Neural cell (in vitro differentiated cells): ENCODE measurements at regions not wholly inside any gene's neighbourhood (a gene's known extent, or its start where the extent isn't known, plus 50 kb on each side); places are given as distances from the start of the nearest gene placed in this dataset.

Experiments used
- H2AFZ ChIP-seq: fragments of 200-600, 300-800 bp; sonication (generic), shearing (Covaris generic); 2 replicates; pipeline ENCODE4 v1.6.0; 2014; ENCODE audit warnings: low read depth, mild to moderate bottlenecking, antibody characterized with exemption, low read length, moderate library complexity
- H3F3A ChIP-seq: fragments of 200-600 bp; shearing (Covaris generic); 2 replicates; pipeline ENCODE4 v1.6.1; 2016; ENCODE audit warnings: mild to moderate bottlenecking, moderate library complexity, mixed read lengths, antibody characterized with exemption, low read length; ENCODE audit not compliant: insufficient read depth, poor library complexity, severe bottlenecking
- H3K27ac ChIP-seq: fragments of 200-600, 300-800 bp; sonication (generic), shearing (Covaris generic); 2 replicates; pipeline ENCODE4 v1.5.1; 2014; ENCODE audit warnings: mild to moderate bottlenecking, low read length, moderate library complexity
- H3K27me3 ChIP-seq: fragments of 300-800, 200-600 bp; sonication (generic), shearing (Covaris generic); 2 replicates; pipeline ENCODE4 v1.6.0; 2014; ENCODE audit warnings: mild to moderate bottlenecking, low read depth, low read length, moderate library complexity; ENCODE audit not compliant: insufficient read depth
- H3K36me3 ChIP-seq: fragments of 300-800, 200-600 bp; sonication (generic), shearing (Covaris generic); 2 replicates; pipeline ENCODE4 v1.5.1; 2014; ENCODE audit warnings: mild to moderate bottlenecking, antibody characterized with exemption, low read length, moderate library complexity; ENCODE audit not compliant: insufficient read depth
- H3K4me2 ChIP-seq: fragments of 300-800, 200-600 bp; sonication (generic), shearing (Covaris generic); 2 replicates; pipeline ENCODE4 v1.6.0; 2014; ENCODE audit warnings: mild to moderate bottlenecking, low read length
- H3K4me3 ChIP-seq: fragments of 300-800, 200-600 bp; sonication (generic), shearing (Covaris generic); 2 replicates; pipeline ENCODE4 v1.5.1; 2014; ENCODE audit warnings: mild to moderate bottlenecking, low read length, moderate library complexity
- H3K79me2 ChIP-seq: fragments of 200-600 bp; shearing (Covaris generic); replicated peaks from 2 replicates; pipeline ENCODE4 v1.6.0; 2014; ENCODE audit warnings: mild to moderate bottlenecking, low read length, moderate library complexity; ENCODE audit not compliant: insufficient read depth
- H3K9ac ChIP-seq: fragments of 300-800, 200-600 bp; sonication (generic), shearing (Covaris generic); 2 replicates; pipeline ENCODE4 v1.6.1; 2016; ENCODE audit warnings: mild to moderate bottlenecking, low read length, mixed read lengths
- H3K9me2 ChIP-seq: fragments of 200-600 bp; shearing (Covaris generic); 2 replicates; pipeline ENCODE4 v1.6.1; 2016; ENCODE audit warnings: mild to moderate bottlenecking, low read length, mixed read lengths; ENCODE audit not compliant: insufficient read depth
- H3K9me3 ChIP-seq: fragments of 200-600, 300-800 bp; sonication (generic), shearing (Covaris generic); 2 replicates; pipeline ENCODE4 v1.6.1; 2016; ENCODE audit warnings: mild to moderate bottlenecking, mixed run types, low read length, moderate library complexity, mixed read lengths
- H4K20me1 ChIP-seq: fragments of 200-600 bp; shearing (Covaris generic); 2 replicates; pipeline ENCODE4 v1.6.1; 2016; ENCODE audit warnings: mild to moderate bottlenecking, mixed run types; ENCODE audit not compliant: insufficient read depth
- EP300 ChIP-seq: fragments of 450-650 bp; conservative IDR thresholded peaks from 2 replicates; pipeline ENCODE4 v1.6.1; 2014; ENCODE audit warnings: antibody characterized with exemption, mild to moderate bottlenecking, moderate library complexity; ENCODE audit not compliant: poor library complexity, severe bottlenecking
- EZH2 ChIP-seq: fragments of 200-600, 300-800 bp; shearing (Covaris generic), sonication (generic); IDR thresholded peaks from 2 replicates; pipeline ENCODE4 v1.6.1; 2014; ENCODE audit warnings: antibody characterized with exemption, low read length, borderline replicate concordance, mild to moderate bottlenecking; ENCODE audit not compliant: insufficient read depth, poor library complexity, severe bottlenecking
- MXI1 ChIP-seq: fragments of 450-650 bp; conservative IDR thresholded peaks from 2 replicates; pipeline ENCODE4 v1.6.1; 2014; ENCODE audit warnings: antibody characterized with exemption, mild to moderate bottlenecking; ENCODE audit not compliant: poor library complexity, severe bottlenecking
- POLR2AphosphoS5 ChIP-seq: IDR thresholded peaks from 2 replicates; pipeline ENCODE4 v1.6.1; 2012
- RAD21 ChIP-seq: fragments of 450-650 bp; conservative IDR thresholded peaks from 2 replicates; pipeline ENCODE4 v1.6.1; 2014; ENCODE audit warnings: antibody characterized with exemption, mild to moderate bottlenecking, moderate library complexity
- REST ChIP-seq: IDR thresholded peaks from 2 replicates; pipeline ENCODE4 v1.6.1; 2012; ENCODE audit warnings: borderline replicate concordance
- SMC3 ChIP-seq: fragments of 450-650 bp; conservative IDR thresholded peaks from 2 replicates; pipeline ENCODE4 v1.6.1; 2014; ENCODE audit warnings: antibody characterized with exemption, mild to moderate bottlenecking, moderate library complexity; ENCODE audit not compliant: poor library complexity
- TAF1 ChIP-seq: IDR thresholded peaks from 2 replicates; pipeline ENCODE4 v1.6.1; 2012; ENCODE audit warnings: low read depth
- TF ChIP-seq, protein P1 (sequence below): fragments of 450-650 bp; IDR thresholded peaks from 2 replicates; pipeline ENCODE4 v1.5.1; 2014; ENCODE audit warnings: antibody characterized with exemption, mild to moderate bottlenecking, moderate library complexity; ENCODE audit not compliant: poor library complexity, severe bottlenecking

DNA sequence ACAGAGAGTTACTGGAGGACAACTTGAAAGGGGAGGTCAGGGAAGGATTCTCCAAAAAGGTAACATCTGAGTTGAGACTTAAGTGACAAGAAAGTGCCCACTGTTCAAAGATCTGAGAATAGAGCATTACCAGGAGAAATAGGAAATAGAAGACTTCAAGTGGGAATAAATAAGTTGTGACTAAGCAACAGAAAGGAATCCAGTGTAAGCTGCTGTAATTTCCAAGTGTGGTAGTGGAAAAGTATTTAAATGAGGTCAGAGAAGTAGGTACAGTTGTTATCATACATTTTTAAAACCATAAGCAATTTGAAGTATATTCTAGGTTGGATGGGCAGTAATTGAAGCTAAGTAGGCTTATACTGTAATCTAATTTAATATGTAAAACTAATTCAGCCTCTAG, 211.9 kb downstream of the FBXO8 start:
- H3K27ac ChIP-seq, result no peak overlapping the region
- H3K9ac ChIP-seq, result no peak overlapping the region
- TF ChIP-seq MXI1 (no peak), EZH2 (no peak), EP300 (no peak), SMC3 (no peak), RAD21 (no peak), POLR2AphosphoS5 (no peak), REST (no peak), TAF1 (no peak)
- TF ChIP-seq, protein P1, sequence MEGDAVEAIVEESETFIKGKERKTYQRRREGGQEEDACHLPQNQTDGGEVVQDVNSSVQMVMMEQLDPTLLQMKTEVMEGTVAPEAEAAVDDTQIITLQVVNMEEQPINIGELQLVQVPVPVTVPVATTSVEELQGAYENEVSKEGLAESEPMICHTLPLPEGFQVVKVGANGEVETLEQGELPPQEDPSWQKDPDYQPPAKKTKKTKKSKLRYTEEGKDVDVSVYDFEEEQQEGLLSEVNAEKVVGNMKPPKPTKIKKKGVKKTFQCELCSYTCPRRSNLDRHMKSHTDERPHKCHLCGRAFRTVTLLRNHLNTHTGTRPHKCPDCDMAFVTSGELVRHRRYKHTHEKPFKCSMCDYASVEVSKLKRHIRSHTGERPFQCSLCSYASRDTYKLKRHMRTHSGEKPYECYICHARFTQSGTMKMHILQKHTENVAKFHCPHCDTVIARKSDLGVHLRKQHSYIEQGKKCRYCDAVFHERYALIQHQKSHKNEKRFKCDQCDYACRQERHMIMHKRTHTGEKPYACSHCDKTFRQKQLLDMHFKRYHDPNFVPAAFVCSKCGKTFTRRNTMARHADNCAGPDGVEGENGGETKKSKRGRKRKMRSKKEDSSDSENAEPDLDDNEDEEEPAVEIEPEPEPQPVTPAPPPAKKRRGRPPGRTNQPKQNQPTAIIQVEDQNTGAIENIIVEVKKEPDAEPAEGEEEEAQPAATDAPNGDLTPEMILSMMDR, result no peak
- H3K4me2 ChIP-seq, result no peak overlapping the region
- no peaks in the 10 kb centered on the region for H4K20me1 ChIP-seq
- H3K36me3 ChIP-seq, result no peaks in the 10 kb centered on the region
- no peaks in the 10 kb centered on the region for H3K79me2 ChIP-seq
- H3K9me3 ChIP-seq, result no peaks in the 10 kb centered on the region
- H3K9me2 ChIP-seq, result no peaks in the 10 kb centered on the region
- no peaks in the 10 kb centered on the region for H3F3A ChIP-seq
- no peak overlapping the region for H3K4me3 ChIP-seq
- no peak overlapping the region for H2AFZ ChIP-seq
- H3K27me3 ChIP-seq, result no peaks in the 10 kb centered on the region

DNA sequence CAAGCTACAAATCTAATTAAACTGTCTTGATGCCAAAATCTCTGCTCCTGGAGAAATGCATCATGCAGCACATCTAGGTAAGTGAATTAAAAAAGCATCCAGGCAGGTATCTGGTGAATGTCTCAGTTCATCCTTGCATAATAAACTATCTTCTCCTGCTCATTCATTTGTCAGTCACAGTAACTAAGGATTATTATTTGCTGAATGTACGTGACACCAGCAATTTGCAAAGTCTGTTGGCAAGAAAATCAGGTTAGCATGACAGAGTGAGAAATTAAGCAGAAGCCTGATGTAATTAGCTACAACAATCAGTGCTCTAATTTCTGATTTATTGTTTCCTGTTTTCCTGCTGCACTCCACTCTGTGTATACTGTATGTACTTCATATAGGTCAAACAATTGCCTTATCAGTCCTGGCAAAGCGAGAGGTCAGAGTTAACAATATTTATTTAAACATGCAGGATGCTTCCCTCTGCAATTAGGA, 213.6 kb downstream of the FBXO8 start:
- Histone ChIP-seq H3K9me2 (no peaks in the 10 kb centered on the region), H2AFZ (no peak overlapping the region), H3K9ac (no peak overlapping the region), H3K4me2 (no peak overlapping the region), H4K20me1 (no peaks in the 10 kb centered on the region), H3K4me3 (no peak overlapping the region), H3K36me3 (no peaks in the 10 kb centered on the region), H3K27ac (no peak overlapping the region), H3F3A (no peaks in the 10 kb centered on the region), H3K79me2 (no peaks in the 10 kb centered on the region), H3K9me3 (no peaks in the 10 kb centered on the region), H3K27me3 (no peaks in the 10 kb centered on the region)
- TF ChIP-seq POLR2AphosphoS5 (peak; percentile 39), TAF1 (no peak), EP300 (peak; percentile 31), MXI1 (no peak), REST (no peak), EZH2 (no peak), SMC3 (no peak), RAD21 (no peak)
- TF ChIP-seq, protein P1, result no peak
